ENCODE measurements at regions not wholly inside any gene's neighbourhood (a gene's known extent, or its start where the extent isn't known, plus 50 kb on each side); places are given as distances from the start of the nearest gene placed in this dataset.

- TF ChIP-seq, protein P1, sequence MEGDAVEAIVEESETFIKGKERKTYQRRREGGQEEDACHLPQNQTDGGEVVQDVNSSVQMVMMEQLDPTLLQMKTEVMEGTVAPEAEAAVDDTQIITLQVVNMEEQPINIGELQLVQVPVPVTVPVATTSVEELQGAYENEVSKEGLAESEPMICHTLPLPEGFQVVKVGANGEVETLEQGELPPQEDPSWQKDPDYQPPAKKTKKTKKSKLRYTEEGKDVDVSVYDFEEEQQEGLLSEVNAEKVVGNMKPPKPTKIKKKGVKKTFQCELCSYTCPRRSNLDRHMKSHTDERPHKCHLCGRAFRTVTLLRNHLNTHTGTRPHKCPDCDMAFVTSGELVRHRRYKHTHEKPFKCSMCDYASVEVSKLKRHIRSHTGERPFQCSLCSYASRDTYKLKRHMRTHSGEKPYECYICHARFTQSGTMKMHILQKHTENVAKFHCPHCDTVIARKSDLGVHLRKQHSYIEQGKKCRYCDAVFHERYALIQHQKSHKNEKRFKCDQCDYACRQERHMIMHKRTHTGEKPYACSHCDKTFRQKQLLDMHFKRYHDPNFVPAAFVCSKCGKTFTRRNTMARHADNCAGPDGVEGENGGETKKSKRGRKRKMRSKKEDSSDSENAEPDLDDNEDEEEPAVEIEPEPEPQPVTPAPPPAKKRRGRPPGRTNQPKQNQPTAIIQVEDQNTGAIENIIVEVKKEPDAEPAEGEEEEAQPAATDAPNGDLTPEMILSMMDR (conservative IDR thresholded peaks at IDR 0.05; ENCODE audit: low read length): no peak
- no peak for TF ChIP-seq EZH2phosphoT487 (IDR thresholded peaks at IDR 0.05; ENCODE audit: borderline replicate concordance, low read depth, low read length)
Measured at GRCh38 chr7:18222636-18223035, 195.0 kb upstream of the PRPS1L1 start.
